Kidney epithelial cell (primary cell): ENCODE measurements at regions not wholly inside any gene's neighbourhood (a gene's known extent, or its start where the extent isn't known, plus 50 kb on each side); places are given as distances from the start of the nearest gene placed in this dataset.

Experiments
- DNase-seq: peaks from one replicate; pipeline ENCODE4 v3.0.0-alpha.2; 2010; ENCODE audit warnings: low read depth
- H3K27me3 ChIP-seq: 2 replicates; pipeline ENCODE4 v1.6.0; 2011; ENCODE audit warnings: low read length; ENCODE audit not compliant: control insufficient read depth, insufficient read depth
- H3K36me3 ChIP-seq: 2 replicates; pipeline ENCODE4 v1.5.1; 2011; ENCODE audit warnings: low read length; ENCODE audit not compliant: control insufficient read depth, insufficient read depth
- H3K4me3 ChIP-seq: 2 replicates; pipeline ENCODE4 v1.5.1; 2011; ENCODE audit warnings: low read depth, mild to moderate bottlenecking, control low read depth, low read length
- CTCF ChIP-seq: IDR thresholded peaks from 2 replicates; pipeline ENCODE4 v1.5.1; 2011; ENCODE audit warnings: mild to moderate bottlenecking, moderate library complexity, low read length, control low read depth, inconsistent platforms; ENCODE audit not compliant: insufficient read depth, poor library complexity, severe bottlenecking

- no peak for DNase-seq
- no peak overlapping the region for H3K4me3 ChIP-seq
- no peak for TF ChIP-seq CTCF
Observed at GRCh38 chr11:131190446-131190845, 180.0 kb upstream of the NTM start.

GRCh38 chr11:131191606-131192005, 178.8 kb upstream of the NTM start:
- Histone ChIP-seq H3K27me3 (peaks cover 2% of the 10 kb centered on the region), H3K36me3 (no peaks in the 10 kb centered on the region), H3K4me3 (no peak overlapping the region)
- TF ChIP-seq CTCF = no peak
- DNase-seq = no peak

More at GRCh38 chr11:131190446-131190845, 180.0 kb upstream of the NTM start:
- no peaks in the 10 kb centered on the region for H3K36me3 ChIP-seq
- peaks cover 2% of the 10 kb centered on the region for H3K27me3 ChIP-seq

DNA sequence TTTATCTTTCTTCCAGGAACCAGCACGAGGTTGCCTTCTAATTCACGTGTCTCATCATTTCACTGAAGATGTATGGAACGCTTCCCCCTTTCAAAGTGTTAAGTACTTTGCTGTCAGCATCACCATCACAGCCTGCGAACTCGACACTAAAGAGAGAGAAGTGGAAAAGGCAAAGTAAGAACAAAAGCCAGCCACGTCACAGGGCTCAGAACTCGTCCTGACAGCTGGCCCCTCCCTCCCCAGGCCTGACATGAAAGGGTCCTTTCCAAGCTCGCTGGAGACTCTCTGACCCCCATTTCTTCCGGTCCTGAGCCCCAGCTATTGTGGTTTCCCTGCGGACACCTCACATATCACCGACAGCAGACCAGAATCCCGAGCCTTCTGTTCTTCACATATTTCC, 177.8 kb upstream of the NTM start:
- Histone ChIP-seq H3K36me3 (no peaks in the 10 kb centered on the region), H3K27me3 (no peaks in the 10 kb centered on the region), H3K4me3 (no peak overlapping the region)
- TF ChIP-seq CTCF = no peak
- DNase-seq = no peak

DNA sequence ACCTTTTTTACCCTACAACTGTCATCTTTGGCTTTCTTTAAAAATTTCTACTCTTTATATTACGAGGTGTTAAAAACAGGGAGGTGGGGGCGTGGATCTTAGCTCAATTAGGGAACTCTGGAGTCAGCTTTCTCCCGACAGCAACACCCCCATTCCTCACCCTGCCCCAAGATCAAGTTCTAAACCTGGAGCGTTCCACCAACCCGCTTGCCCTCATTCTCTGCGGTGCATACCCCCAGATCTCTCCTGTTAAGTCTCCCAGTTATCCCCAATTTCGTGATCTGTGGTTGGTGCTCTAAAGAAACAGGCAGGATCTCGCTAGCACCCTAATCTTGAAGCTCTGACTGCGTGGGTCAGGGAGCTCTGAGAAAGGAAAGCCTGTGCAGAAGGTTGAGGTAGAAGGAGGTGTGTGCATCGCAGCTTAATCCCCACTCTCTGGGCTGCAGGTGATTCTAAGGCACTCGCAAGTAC, 177.3 kb upstream of the NTM start:
- no peak for TF ChIP-seq CTCF

GRCh38 chr11:131194726-131195125, 175.7 kb upstream of the NTM start:
- TF ChIP-seq CTCF = no peak

More for the DNA sequence above, 177.3 kb upstream of the NTM start:
- H3K27me3 ChIP-seq = no peaks in the 10 kb centered on the region
- no peak overlapping the region for H3K4me3 ChIP-seq
- H3K36me3 ChIP-seq = no peaks in the 10 kb centered on the region
- DNase-seq = no peak

More at GRCh38 chr11:131194726-131195125, 175.7 kb upstream of the NTM start:
- Histone ChIP-seq H3K36me3 (no peaks in the 10 kb centered on the region), H3K27me3 (no peaks in the 10 kb centered on the region), H3K4me3 (no peak overlapping the region)
- DNase-seq = no peak
